ENCODE measurements at regions not wholly inside any gene's neighbourhood (a gene's known extent, or its start where the extent isn't known, plus 50 kb on each side); places are given as distances from the start of the nearest gene placed in this dataset.

DNA sequence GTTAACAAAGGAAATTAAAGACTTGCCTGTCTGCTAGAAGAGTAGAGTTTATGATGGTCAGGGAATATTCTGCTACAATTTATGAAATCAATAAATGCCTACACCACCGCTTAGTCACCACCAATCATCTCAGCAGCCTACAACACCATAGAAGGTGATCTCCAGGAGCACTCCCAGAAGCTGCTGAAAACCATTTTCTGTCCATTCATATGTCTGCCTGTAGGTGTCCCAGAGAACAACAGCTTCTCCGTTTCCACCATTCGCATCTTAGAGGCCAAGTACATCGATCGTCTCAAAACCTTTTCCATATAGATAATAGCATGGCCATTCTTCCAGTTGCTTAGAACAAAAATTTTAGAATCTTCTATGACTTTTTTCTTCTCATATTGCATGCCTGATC lies 303.4 kb downstream of the KCNC2 start:
- DNase-seq (ENCODE audit: low spot score): no peak

DNA sequence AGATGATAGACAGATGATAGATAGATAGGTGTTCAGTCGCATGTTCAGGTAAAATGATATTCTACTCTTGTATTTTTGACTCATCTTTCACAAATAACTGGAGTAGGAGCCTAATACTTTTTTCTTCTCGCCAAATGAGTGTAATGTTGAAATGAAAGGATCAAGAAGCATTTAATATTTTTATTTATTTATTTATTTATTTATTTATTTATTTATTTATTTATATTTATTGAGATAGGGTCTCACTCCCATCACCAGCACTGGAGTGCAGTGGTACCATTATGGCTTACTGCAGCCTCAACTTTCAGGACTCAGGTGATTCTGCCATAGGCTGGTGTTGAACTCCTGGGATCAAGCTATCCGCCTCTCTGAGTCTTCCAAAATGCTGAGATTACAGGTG lies 298.8 kb downstream of the KCNC2 start:
- no peak for DNase-seq (ENCODE audit: low spot score)

DNA sequence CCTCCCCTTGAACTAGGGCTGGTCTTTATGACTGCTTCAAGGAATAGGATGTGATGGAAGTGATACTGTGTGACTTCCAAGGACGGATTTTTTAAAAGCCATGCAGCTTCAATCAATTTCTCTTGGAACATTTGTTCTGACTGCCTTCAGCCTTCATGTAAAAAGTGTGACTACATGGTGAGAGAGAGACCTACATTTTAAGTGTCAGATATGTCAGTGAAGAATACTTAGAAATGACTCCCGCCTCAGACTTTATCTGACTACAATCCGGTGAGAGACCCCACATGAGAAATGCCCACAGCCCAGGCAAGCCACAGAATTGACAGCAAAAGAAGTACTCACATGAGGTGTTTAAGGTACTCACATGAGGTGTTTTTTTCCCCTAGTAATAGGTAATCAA lies 295.3 kb downstream of the KCNC2 start:
- no peak for DNase-seq (ENCODE audit: low spot score)

DNA sequence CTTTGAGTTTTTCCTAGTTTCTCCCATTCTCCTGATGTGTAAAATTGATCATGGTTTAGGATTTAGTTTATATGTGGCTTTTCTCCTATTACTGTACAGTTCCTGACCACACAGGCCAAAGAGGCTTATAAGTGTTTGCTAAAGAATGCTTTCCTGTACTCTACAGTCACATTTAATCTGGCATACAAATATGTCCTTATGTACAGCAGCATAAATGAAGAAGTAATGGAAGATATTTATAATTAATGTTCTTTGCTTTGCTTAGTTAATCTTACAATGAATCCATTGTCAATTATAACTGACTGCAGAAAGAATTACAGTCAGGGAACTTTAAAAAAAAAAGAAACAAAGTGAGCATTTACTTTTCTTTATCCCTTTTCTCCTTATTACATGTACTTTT lies 293.9 kb downstream of the KCNC2 start:
- no peak for DNase-seq (ENCODE audit: low spot score)

DNA sequence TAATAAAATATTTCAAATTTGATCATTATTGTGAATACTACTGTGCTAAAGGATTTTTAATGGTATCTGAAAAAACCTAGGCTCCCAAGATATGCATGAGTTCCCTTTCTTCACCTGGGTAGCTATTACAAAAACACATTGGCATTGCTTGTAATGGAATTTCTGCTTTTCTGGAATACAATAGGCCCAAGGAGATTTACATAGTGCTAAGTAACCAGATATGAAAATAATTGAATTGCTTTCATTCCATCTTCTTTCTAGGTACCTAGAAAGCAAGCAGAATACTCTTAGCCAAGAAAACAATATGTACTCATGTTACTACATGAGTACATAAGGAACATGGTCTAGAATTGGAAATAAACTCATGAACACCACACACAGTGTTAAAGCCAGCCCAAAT lies 291.9 kb downstream of the KCNC2 start:
- no peak for DNase-seq (ENCODE audit: low spot score)

DNA sequence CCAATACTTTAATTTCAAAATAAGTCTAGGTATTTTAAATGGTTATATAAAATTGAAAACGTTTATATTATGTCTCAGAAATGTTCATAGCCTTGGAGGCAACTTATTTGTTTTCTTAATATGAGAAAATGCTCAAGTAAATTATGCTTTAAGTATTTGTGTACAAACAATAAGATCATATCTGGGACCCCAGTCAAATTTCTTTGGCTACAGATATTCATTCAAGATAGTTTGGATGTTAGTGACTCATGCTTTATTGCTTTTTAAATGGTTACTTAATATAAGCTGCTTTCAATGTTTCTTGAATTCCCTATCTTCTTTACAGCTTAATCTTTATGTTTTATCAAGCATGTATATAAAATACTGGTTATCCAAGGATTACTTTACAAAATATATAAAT lies 291.3 kb downstream of the KCNC2 start:
- no peak for DNase-seq (ENCODE audit: low spot score)

DNA sequence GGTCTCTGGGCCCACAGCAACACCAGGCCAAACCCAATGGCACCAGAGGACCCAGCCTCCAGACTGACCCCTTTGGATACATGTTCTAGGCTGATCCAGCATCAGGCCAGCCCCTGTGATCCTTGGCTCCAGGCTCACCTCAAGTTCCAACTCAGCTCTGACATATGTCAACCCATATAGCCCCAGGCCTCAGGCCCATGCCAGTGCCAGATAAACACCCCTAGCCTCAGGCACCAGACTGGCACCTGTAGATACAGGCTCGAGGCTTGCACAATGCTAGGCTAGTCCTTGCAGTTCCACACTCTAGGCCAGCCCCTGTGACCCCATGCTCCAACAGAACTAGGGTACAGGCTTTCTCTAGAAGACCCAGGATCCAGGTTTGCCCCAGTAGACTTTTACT lies 287.5 kb downstream of the KCNC2 start:
- DNase-seq (ENCODE audit: low spot score): no peak

DNA sequence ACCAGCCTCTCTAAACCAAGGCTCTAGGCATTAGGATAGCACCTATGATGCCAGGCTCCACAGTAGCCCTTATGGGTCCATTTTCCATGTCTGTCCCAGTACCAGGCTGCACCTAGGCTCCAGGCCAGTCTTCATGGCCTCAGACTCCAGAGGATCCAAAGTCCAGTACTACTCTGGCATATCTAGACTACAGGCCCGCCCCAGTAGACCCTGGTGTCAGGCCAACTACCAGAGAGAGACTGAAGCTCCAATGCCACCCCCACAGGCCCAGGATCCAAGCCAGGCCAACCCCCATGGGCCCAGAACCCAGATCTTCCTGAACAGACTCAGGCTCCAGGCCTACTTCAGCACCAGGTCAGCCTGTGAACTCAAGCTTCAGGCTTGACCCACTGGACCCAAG lies 287.0 kb downstream of the KCNC2 start:
- DNase-seq (ENCODE audit: low spot score): no peak

DNA sequence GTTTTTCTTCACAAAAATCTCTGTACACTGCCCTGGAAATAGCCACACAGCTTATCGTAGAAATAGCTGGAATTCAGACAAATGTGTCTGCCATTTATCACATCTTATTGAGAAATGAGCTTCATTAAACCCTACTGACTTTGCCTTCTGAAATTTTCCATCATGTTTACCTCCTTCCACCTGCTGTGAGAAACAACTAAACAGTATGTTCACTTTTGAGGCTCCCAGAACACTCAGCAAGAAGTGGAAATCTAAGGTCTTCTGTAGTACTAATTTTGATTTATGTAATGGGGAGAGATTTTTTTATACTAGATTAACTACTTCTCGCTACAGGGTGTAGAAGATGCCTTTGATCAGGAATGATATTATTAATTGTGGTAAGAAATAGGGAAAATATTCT lies 268.0 kb downstream of the KCNC2 start:
- no peak for DNase-seq (ENCODE audit: low spot score)

DNA sequence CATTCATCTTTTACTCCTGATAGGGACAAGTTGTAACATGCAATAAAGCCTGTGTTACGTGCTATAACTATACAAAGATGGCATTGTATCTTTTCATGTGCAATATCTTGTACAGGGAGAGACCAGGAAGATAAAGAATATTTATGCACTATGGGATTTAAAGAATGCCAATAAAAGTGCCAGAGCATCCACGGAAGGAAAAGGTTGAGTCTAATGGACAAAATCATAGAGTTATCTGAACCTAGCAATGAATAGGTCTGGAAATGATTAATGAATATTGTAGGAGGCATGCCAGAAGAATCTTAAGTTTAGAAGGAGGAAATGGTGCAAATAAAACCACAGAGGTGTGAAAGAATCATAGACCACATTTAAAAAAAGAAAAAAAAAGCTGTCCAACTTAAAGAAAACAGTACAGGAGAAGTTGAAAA lies 263.9 kb downstream of the KCNC2 start:
- DNase-seq (ENCODE audit: low spot score): no peak

DNA sequence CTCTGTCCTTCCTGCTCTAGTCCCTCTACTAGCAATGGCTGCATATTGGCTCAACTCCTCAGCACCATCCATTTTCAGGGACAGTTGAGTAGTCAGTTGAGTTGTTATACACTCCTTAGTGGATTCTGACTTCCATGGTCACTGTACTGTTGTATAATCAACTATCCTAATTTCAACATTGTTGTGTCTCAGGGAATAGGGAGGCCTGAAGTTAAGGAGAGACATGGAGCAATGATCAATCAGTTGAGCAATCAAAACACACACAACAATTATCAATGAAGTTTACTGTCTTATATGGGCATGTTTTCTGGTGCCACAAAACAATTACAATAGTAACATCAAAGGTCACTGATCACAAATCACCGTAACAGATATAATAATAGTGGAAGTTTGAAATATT lies 255.9 kb downstream of the KCNC2 start:
- DNase-seq (ENCODE audit: low spot score): no peak

DNA sequence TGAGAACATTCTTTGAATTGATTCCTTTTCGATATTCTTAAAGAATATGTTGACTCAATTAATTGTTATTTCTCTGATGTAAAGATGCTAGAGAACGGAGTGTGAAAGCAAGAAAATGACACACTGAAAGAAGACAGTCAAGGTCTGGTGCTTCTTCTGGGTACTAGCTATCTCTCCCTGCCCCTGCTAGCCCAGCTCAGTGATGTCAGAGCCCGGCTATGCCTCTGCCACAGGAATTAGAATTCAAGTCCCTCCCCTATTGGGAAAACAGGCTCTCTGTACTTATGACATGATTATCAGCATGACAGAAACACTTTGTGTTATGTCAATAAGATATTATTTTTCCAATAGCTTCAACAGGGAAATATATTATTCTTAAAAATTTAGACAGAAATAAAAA lies 252.4 kb downstream of the KCNC2 start:
- no peak for DNase-seq (ENCODE audit: low spot score)

DNA sequence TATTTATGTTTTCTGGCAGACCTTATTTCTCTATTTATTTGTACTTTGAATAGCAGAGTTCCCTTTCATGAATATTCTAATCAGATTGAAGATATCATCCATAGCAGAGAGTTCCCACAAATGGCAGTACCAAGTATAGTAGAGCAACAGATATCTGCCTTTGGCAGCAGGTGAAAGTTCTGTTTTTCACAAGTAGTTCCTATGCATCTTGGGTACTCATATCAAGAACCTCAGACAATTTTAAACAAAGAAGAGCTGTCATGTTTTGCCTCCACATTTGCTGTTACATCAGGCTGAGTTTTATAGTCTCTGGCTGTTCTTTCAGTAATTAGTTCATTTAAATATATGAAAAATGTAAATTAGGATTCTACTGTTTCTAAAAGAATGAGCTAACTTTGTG lies 252.0 kb downstream of the KCNC2 start:
- DNase-seq (ENCODE audit: low spot score): no peak

DNA sequence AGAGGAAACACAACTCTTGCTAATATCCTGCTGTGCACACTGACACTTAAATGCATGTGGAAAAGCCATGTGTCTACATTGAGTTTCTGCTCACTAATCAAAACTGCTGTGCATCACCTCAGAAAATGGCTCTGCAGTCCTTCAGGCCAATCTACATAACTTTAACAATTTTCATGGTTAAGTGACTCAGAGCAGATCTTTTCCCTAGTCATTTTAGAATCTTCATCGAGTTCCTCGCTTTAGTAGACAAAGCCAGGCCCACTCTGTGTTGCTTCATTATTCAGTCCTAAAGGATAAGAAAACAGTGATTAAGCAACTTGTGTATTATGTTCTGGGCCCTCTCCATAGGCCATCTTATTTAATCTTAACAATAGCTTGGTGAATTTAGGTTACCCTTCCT lies 250.0 kb downstream of the KCNC2 start:
- DNase-seq (ENCODE audit: low spot score): no peak

DNA sequence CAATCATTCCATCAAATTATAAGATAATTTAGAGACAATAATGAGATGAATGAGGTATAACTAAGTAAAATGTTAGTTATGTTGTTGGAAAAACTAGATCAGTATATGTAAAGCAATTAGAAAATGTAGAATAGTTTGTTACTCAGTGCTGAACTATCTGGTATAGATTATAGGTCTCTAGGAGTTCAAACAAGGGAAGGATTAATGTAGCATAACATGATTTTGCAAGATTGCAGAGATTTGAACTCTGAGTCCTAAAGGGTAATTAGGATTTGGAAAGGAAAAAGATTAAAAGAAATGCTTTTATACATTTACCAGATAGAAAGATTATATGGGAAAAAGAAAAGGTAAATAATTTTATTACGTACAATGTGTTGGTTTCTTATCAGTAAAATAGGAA lies 246.3 kb downstream of the KCNC2 start:
- DNase-seq (ENCODE audit: low spot score): no peak

DNA sequence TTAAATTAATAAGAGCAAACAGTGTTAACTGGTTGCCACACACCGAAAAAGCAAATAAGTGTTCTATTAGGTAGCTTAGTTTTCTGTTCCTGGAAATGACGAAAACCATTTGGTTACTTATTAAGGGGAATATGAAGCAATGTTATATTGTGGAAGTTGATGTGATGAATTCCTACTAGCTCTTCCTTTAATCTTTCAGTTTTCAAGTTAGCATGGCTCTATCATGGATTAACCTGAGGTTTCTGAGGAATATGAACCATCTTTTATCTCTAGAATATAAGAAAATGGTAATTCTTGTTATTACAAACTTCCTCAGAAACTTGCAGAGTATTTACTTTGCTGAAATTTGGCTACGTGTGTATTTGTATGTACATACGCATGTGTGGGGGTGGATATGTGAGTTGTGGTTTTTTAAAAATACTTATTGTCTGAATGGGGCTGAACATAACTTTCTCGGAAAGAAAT lies 245.7 kb downstream of the KCNC2 start:
- no peak for DNase-seq (ENCODE audit: low spot score)

DNA sequence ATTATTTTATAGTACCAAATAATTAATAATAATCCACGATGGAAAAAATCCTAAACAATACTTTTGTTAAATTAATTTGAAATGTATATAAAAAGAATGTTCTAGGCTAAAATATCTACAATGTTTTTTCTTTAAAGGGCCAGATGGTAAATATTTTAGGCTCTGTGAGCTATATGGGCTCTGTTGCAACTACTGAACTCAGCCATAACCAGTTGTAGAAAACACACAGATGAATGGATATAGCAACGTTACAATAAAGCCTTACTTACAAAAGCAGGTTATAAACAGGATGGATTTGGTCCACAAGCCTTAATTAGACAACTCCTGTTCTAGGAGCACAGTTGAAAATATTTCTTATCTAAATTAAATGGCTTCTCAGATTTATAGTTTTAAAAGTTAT lies 245.2 kb downstream of the KCNC2 start:
- DNase-seq (ENCODE audit: low spot score): no peak

DNA sequence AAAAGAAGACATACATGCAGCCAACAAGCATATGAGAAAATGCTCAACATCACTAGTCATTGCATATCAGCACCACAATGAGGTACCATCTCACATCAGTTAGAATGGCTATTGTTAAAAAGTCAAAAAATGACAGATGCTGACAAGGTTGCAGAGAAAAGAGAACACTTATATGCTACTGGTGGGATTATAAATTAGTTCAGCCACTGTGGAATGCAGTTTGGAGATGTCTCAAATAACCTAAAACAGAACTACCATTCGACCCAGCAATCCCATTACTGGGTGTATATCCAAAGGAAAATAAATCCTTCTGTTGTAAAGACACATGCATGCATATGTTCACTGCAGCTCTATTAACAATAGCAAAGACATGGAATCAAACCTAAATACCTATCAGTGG lies 238.4 kb downstream of the KCNC2 start:
- DNase-seq (ENCODE audit: low spot score): no peak

DNA sequence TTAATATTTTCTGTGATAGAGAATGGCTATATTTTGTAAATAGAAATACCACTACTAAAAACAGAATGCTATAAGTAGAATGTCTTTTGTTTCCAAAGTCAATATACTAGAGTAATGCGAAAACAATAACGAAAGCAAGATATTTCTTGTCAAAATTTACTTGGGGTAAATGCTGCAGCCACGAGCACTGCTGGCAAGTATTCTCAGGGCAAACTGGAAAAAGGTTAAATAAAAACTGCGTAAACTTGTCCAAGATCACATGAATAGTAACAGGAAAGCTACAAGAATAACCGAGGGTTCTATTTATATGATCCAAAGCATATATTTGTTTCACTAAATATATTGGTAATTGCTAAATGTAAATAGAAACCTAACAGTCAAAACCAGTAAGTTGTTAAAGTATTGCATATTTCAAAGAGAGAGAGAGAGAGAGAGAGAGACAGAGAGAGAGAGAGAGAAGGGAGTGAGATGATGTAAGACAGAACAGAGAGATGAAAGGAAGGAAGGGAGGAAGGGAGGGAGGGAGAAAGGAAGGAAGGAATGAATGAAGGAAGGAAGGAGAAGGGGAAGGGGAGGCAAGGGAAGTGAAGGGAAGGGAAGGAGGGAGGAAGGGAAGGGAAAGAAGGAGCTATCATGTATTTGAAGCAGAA lies 231.7 kb downstream of the KCNC2 start:
- no peak for DNase-seq (ENCODE audit: low spot score)

DNA sequence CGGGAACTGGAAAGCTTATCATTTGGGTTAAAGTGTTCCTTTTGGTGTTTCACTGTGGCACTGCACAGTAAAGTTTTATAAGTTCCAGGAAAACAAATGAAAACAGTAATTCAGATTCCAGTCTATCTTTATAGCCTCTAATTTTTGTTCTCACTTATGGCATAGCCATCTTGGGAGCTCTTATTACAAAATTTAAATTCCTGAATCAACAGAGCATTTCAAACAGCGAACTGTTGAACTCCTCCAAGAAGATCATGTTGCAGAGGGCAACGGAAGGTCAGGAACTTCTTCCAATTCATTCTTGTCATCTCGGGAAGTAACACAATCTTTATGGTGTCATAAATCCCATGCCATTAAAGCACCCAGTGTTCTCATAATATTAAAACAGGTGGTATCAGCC lies 229.1 kb downstream of the KCNC2 start:
- no peak for DNase-seq (ENCODE audit: low spot score)

DNA sequence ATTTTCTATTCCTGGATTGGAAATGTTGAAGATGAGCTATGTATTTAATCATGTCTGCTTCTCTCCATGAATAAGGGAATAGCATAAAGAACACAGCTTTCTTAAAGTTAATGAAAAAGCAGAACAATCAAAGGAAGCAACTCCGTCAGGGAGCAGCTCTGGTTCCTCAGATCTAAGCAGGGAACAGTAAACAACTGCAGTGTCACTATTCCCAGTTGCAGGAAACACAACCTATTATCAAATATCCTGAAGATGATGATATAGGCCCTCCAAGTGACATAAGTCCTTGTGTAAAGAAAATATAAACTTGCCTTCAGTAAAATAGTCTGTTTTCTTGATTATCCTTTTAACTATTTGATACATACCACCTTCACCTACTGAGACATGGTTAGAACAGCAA lies 228.1 kb downstream of the KCNC2 start:
- DNase-seq (ENCODE audit: low spot score): no peak

DNA sequence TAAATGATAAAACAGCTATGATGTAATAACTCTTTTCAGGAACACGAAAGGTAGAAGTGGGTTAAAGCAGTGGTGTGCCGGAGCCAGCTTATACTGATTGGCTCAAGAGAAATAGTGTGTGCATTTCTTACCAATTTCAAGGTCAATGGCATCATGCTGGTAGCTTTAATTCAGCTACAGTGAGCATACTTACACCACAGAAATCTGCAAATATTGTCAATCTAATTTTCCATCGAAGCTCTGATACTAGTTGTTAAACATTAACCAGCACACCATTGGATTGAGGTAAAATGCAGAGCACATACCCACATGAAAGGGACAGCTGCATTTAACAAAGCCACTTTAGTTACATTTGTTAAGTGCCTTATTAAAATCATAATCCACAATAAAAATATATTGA lies 225.7 kb downstream of the KCNC2 start:
- DNase-seq (ENCODE audit: low spot score): no peak

DNA sequence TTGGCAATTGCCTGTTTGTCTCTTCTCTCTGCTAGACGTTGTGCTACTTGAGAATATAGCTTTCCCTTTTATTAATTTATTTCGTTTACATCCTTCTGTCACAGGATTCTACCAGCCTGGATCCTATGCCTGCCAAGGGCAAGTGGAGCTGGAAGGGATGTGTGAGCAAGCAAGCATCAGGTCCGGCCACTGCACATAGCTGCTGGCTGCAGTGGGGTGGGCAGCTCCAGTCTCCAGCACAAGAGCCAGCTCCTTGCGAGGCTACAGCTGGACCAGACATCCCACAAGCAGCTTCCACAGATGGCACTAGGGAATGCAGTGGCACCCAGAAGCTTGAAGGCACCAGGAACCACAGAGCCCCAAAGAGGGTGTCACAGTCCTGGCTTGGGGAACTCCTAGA lies 225.0 kb downstream of the KCNC2 start:
- DNase-seq (ENCODE audit: low spot score): no peak

DNA sequence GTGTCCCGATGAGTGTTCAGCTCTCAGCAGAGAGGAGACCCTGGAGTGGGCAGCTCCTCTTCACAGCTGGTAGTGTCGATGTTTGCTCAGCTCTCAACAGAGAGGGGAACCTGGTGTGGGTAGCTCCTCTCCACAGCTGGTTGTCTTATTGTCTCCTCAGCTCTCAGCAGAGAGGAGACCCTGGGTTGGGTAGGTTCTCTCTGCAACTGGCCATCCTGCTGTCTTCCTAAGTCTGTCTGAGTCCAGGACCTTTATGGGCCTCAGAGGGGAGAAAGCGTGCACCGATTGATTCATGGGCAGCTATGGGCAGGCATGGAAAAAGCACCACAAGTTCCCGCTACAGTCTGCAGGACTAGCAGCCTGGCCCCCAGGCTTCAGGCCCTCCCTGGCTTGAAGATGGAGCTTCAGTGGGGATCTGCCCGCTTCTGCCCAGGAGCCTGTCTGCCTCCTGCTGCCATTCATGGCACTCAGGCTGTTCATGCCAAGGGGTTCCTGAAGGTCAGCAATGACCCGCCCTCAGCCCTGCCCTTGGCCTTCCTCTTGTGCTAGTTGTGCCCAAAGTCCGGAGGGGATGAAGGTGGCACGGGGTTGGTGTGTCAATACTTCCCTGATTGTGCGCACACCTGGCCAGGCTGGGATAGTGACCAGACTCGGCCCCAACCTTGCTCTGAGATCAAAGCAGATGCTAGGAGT lies 224.2 kb downstream of the KCNC2 start:
- no peak for DNase-seq (ENCODE audit: low spot score)
